Activated T-cell treated with anti-CD3 and anti-CD28 coated beads for 4 hours (primary cell): ENCODE measurements at regions not wholly inside any gene's neighbourhood (a gene's known extent, or its start where the extent isn't known, plus 50 kb on each side); places are given as distances from the start of the nearest gene placed in this dataset.

Source experiments
- DNase-seq: peaks from one replicate; pipeline ENCODE4 v3.0.0-alpha.2; 2020

DNA sequence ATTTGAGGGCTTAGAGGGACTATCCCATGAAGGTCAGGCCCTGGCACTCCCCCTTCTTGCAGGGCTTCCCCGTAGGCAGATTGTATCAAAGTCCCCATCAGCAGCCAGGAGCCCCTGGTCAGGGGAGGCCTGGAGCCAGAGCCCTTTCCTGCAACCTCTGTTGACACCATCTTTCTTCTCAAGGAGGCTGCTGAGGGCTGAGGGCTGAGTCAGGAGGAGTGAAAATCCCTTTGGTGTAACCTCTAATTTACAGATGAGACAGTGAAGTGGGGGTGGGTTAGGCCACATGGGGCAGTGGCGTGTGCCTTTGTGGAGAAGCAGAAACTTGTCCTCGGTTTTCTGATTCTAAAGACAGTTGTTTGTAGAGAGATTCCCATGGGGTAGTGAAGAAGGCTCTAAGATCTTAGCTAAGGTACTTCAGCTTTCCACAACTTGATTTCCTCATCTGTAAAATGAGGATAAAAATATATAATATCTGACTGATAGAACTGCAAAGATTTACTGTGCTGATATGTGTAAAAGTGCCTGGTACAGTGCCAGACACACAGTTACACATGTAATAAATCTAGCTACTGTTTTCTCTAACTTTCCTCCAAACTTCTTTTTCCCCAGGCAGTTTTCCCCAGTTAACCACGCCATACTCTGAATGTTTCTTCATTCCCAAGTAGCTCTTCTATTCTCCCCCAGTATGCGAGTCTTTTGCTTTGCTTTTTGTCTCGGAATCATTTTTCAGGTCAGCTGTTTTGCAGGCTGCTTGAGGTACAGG, 249.4 kb upstream of the TPM1 start:
- no peak for DNase-seq

DNA sequence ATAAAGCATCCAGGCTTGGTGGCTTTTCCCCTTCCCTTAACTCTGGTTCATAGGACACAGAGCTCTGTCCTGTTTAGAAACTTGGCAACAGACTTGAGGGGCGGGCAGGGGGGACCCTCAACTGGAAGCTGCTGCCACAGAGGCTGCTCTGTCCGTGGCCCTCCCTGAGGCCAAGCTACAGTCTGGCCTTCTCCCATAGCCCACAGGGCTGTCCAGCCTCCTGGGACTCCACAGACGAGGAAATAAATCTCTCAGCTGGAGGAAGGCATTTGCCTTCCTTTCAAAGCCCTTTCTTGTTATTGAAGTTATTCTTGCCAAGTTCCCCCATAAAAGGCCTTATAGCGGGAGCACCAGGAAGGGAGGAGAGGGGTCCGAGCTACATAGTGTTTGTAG, 248.8 kb upstream of the TPM1 start:
- DNase-seq = no peak

DNA sequence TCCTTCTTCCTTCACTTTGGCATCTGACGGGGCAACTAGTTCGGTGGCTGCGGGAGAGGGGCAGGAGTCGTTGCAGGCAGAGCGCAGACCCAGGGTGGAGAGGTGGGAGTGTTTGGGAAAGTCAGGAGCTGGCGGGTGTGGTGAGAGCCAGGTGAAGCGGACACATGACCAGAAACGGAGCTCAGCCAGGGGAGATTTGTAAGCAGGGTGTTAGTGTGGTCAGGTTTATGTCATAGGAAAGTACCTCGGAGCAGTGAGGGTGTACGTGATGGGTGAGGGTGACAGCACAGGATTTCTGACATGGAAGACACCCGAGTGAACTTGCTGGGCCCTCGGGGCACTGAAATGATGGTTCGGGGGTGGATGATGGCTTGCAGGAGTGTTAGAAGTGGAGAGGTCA, 247.4 kb upstream of the TPM1 start:
- no peak for DNase-seq

DNA sequence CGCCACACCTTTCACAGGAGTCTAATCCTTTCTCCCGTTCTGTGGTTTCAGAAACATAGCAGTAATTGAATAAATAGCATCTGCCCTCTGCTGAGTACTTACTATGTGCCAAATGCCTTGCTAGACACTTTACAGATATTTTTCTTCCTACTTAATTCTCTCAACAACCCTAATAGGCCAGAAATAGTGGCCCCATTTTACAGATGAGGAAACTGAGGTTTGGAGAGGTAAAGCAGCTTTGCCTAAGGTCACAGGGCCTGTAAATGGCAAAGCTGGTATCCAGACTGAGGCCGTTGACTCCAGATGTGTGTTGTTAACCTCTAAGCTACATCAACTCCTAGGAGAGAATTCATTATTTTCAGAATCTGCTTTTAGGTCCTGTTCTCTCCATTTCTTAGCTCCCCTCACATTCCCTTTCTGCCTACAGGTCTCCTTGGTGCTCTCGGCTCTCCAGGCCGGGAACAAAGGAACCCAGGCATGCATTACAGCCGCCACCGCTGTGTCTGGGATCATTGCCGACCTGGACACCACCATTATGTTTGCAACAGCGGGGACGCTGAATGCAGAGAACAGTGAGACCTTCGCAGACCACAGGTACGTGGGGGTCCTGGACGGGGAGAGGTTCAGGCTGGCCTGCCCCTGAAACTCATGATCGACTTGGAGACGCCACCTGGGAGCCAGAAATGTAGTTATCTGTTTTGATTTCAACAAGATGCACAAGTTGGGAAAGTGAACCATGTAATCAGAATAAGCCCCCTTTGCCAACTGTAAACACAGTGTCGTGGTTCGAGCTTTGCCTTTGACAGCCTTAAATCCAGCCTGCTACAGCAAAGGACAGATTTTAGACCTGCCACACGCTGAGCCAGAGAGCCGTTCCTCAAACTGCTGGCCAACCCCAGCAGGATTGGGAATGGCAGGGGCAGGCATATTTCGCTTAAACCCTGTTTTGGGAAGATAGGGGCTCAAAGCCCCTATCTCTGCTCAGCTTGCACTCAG, 246.5 kb upstream of the TPM1 start:
- DNase-seq = no peak

DNA sequence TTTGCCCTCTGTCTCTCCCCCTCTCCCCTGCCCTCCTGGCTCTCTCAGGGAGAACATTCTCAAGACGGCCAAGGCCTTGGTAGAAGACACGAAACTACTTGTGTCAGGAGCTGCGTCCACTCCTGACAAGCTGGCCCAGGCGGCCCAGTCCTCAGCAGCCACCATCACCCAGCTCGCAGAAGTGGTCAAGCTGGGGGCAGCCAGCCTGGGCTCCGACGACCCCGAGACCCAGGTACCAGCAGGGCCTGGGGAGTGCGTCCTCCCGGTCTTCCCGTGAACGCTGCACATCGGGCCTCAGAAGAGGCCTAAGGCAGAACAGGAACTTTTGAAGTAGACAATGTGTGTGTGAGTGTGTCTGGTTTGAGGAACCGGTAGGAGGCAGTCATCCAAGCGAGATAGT, 245.4 kb upstream of the TPM1 start:
- DNase-seq = no peak

DNA sequence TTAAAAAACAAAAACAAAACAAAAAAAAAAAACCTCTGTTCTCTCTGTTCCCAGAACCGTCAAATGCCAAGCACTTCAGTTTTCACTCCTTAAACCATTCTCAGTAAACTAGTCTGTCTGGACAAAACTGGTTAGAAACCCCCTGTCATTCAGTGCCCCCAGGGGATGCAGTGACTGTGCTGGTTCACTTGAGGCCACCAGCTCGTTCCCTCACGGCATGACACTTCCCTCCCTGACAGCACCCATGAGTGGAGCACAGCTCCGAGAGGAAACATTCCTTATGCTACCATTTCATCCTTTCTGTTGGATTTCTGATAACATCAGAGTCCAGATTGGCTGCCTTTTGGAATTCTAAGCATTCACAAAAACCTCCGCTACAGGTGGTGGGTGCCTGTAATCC, 244.0 kb upstream of the TPM1 start:
- DNase-seq = no peak

DNA sequence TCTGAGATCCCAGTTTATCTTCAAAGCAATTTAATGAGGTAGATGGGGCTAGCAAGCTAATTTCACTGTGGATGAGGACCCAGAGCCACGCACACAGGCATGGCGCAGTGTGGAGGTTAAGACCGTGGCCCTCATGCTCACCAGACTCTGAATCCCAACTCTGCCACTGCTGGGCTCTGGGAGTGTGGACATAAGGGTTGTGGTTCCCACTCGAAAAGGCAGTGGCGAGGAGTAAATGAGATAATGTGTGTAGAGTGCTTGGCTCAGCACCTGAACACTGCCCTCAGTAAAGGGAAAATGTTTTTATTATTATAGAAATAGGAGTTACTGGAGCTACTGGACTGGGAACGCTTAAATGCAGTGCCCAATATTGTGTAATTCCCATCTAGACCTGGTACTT, 243.5 kb upstream of the TPM1 start:
- no peak for DNase-seq

DNA sequence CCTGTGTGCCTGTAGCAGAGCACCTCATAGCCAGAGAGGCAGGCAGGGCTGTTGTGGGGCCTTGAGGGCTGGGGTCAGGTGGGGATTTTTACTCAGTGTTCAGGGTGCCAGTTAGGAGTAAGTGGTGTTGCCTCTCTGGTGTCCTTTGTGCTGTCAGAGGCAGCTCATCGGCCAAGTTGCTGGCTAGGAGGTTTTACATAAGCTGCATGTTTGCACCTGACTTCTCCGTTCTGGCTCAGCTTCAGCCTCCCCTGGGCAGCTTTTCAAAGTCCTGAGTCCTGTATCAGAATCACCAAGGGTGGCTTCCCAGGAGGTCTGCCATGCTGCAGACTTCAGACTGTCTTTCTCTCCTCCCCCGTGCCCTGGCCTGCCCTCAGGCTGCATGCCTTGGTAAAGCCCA, 242.6 kb upstream of the TPM1 start:
- DNase-seq = no peak

DNA sequence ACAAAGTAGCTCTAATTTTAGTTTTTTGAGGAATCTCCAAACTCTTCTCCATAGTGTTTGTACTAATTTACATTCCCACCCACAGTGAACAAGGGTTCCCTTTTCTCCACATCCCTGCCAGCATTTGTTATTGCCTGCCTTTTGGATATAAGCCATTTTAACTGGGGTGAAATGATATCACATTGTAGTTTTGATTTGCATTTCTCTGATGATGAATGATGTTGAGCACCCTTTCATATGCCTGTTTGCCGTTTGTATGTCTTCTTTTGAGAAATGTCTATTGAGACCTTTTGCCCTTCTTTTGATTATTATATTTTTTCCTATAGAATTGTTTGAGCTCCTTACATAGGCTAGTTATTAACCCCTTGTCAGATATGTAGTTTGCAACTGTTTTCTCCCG, 239.9 kb upstream of the TPM1 start:
- no peak for DNase-seq

DNA sequence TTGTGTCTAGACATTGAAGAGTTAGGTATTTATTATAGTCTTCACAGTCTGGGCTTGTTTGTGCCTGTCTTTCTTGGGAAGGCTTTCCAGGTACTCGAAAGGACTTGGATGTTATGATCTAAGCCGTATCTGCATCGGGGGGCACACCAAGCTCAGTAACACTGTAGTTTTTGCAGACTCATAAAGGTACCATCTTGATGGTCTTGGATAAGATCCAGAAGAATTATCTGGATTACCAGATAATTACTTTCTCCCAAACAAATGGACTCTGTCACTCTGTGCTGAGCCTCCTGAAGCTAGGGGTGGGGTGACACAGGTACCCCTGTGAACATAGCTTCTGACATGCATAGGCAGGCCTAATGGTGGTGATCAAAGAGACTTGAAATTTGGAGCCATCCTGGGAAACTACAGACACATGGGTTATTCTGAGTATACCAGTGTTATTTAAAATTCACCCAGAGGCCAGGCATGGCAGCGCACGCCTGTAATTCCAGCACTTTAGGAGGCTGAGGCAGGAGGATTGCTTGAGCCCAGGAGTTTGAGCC, 238.6 kb upstream of the TPM1 start:
- DNase-seq = no peak

DNA sequence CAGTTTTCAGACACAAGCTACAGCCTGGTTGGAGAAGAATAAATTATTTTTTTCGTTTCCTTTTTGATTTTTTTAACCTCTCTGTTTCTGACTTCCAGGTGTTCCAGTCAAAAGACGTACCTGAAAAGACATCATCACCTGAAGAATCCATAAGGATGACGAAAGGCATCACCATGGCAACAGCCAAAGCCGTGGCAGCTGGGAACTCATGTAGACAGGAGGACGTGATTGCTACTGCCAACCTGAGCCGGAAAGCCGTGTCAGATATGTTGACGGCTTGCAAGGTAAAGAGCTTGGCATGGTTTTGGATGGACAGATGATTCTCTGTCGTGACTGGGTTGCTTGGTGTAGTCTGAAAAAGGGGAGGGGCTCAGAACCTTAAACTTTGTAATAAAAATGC, 237.0 kb upstream of the TPM1 start:
- DNase-seq = no peak

DNA sequence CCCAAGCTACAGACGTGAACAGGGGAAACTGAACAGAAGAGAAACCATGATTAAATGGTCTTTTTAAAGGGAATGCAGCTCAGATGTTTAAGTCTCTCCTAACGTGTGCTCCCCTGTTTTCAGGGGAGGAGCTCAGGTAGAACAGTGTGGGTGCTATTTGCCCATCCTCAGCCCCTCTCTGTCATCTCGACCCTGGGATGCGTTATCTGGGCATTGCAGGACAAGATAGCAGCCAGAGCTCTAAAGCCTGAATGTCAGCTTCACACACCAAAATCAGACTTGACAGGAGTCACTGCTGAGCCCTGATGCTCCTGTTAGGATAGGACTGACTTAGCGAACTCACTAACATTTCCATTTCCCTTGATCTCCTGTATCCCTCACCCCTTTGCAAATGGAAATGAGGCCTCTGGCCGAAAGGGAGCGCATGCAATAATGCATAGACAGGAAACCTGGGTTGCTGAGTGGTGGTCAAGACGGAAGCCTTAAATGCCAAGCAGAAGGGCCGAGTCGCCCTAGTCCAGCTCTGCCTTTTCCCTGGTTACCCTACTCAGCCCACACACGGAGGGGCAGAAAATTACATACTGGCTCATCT, 234.9 kb upstream of the TPM1 start:
- no peak for DNase-seq

DNA sequence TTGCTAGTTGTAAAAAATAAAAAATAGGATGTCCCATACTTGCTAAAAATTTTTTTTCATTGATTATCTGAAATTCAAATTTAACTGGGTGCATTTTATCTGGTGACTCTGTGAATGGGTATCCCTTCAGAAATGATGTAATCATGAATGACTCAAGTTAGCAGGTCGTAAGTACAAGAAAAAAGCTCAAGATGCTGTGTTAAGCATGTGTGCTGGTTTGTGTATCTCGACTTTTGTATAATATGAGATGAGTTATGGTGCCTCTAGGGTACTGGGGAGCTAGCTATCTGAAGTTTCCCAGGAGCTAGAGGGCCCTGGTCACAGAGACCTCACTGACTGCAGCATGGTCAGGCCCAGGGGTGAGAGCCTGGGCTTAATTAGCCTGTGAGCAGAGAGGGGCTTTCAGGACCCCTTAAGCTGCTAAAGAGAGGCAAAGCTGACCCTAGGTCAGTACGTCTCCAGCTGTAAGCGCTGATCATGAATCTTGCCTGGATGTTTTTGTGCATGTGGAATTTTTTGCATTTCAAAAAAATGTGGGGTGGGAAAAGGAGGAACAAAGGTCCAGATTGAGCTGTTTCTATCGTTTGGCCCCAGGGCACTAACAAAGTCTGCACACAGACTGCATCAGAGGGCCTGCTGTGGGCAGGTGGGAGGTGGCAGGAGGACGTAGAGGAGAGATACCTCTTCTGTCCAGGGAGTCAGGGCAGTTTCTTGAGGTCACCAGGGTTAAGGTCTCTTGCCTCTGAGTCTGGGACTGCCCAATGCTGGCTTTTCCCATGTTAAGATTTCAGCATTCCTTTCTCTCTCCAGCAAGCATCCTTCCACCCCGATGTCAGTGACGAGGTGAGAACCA, 233.2 kb upstream of the TPM1 start:
- DNase-seq = no peak

DNA sequence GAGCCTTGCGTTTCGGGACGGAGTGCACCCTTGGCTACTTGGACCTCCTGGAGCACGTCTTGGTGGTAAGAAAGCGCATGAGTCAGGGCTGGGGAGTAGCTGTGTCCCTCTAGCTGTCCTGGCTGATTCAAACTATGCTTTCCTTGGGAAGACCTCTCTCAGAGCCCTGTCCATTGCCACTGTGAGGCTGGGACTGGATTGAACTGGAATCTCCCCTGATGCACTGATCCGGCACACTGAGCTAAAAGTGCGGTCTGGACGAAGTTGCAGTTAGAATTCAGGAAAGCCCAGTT, 232.6 kb upstream of the TPM1 start:
- DNase-seq = no peak

DNA sequence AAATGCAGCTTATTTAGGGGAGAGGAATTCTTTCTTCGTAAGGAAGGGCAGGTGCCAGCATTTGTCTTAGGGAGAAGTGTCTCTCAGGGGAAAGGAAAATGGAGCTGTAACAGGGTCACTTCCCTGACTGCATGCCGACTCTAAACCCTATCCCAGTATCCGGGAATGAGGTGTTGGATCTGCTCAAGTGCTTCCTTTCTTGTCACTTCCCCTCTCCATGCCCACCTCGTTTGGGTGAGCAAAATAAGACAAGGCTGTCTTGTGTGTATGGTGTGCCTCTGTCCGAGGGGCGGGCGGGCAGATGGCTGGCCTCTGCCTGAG, 230.1 kb upstream of the TPM1 start:
- DNase-seq = no peak

DNA sequence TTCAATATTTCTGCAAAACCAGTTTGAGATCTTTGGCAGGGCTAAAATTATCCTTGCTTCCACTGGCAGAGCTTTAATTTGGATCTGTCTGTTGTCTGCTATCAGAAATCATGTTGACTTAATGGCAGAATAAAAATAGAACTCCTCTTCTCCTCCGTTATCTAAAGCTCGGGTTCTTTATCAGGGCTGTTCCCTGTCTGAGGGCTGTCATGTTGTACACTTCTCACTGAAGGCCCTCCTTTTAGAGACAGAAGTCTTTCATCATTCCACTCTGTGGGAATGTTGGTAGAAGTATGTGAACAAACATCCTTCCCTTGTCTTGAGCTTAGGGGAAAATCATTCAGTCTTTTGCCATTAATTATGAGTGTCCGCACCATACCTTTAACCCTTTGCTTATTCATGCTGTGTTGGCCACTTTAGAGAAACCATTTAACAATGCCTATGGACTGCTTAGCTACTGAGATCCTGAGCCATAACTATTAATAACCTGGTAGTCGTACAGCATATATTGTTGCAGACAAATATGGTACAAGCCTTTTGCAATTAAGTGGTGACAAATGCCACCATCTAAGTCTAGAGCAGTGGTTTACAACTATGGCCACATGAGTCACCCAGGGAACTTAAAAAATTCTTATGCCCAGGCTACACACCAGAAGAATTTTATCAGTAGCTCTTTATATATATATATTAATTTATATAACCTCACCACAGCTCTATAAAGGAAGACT, 226.0 kb upstream of the TPM1 start:
- no peak for DNase-seq

DNA sequence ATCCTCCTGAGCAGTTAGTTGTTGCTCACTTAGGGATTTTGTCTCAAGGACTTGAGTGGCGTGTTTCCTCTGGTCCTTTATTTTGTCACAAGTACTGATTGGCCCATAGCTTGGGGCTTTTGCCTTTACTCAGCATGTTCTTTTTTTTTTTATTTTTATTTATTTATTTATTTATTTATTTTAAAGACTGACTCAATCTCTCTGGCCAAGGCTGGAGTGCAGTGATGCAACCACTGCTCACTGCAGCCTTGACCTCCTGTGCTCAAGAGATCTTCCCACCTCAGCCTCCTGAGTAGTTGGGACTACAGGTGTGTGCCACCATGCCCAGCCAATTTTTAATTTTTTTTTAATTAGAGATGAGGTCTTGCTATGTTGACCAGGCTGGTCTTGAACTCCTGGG, 223.9 kb upstream of the TPM1 start:
- DNase-seq = no peak

DNA sequence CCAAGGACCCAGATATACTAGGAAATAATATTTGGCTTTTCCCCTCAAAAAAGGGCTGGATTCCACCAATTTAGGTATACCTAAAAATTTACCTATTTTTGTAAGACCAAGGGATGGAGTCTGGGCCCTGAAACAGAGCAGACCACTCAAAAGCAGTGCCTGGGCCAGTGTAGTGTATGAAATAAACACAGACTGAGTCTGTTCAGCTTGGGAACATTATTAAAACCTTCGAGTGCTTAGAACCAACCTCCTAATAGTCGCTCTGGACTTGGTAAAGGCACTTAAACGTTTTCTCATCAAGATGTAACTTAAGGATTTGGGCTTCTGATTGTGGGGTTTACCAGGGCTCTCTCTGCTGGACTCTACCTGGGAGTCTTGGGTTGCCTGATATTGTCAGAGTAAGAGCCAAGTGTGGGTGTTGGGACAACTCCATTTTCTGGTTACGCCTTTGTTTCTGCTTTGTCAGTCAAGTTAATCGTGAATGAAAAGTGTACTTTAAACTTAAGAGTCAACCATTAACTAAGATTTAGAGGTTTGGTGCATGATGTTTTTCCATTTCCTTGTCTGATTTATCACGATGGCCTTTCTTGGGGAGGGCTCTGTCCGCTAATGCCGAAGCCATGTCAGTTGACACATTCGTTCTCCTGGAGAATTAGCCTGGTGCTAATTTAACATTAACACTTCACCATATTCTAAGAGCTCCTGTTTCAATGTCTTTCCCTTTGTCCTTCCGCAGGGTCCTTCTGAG, 221.0 kb upstream of the TPM1 start:
- DNase-seq = no peak

DNA sequence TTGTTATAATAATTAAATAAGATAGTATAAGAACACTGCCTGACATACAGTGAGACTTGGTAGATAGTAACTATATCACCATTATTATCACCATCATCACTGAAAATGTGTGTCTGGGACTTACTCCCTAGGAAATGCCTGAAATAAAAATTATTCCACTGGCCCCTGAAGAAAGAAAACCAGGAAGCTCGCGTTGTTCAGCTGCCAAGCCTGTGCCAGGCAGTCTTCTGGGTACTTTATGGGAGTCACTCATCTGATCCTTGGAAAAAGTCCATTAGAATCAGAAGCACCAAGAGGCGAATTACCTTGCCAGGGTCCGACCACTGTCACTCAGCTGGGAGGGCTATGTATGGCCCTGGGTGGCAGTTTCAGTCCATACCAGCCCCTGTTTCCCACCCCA, 220.3 kb upstream of the TPM1 start:
- no peak for DNase-seq

DNA sequence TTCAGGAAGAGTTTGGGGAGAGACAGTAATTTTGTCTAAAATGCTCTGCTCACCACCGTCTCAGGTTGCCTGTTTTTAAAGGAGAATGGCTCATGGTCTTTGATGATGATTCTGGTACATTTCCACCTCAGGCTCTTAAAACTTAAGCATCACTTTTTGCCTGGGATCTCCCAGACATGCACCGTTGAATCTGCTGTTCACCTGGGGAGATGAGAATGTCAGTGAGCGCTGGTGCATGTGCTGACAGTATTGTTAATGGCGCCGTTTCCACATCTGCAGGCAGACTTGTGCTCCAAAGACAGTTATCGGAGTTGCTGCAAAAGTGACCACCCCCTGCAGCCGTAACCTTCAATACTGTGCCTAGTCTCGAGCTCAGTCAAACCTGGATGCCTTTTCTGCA, 219.0 kb upstream of the TPM1 start:
- DNase-seq = no peak
